GM19452 (cell line): ENCODE measurements at regions not wholly inside any gene's neighbourhood (a gene's known extent, or its start where the extent isn't known, plus 50 kb on each side); places are given as distances from the start of the nearest gene placed in this dataset.

ENCODE experiments used
- ATAC-seq: cut with Tn5 transposase; IDR thresholded peaks from one replicate; pipeline ENCODE4 v1.9.1; 2021; ENCODE audit not compliant: unreplicated experiment

- no peak for ATAC-seq
Observed at GRCh38 chr15:62920682-62921502, 121.7 kb upstream of the TPM1 start.

GRCh38 chr15:62922514-62922913 is 120.0 kb upstream of the TPM1 start:
- ATAC-seq = no peak

- no peak for ATAC-seq
Observed at GRCh38 chr15:62925875-62926274, 116.7 kb upstream of the TPM1 start.

- ATAC-seq = no peak
Observed at GRCh38 chr15:62927196-62927595, 115.4 kb upstream of the TPM1 start.

- ATAC-seq = no peak
Observed at GRCh38 chr15:62927836-62928235, 114.7 kb upstream of the TPM1 start.

GRCh38 chr15:62928242-62928999 is 114.1 kb upstream of the TPM1 start:
- ATAC-seq = no peak

GRCh38 chr15:62929000-62929357 is 113.6 kb upstream of the TPM1 start:
- ATAC-seq = no peak

GRCh38 chr15:62931650-62932049 is 110.9 kb upstream of the TPM1 start:
- no peak for ATAC-seq

- no peak for ATAC-seq
Observed at GRCh38 chr15:62932436-62932835, 110.1 kb upstream of the TPM1 start.

- no peak for ATAC-seq
Observed at GRCh38 chr15:62933386-62933785, 109.2 kb upstream of the TPM1 start.

- ATAC-seq = no peak
Observed at GRCh38 chr15:62934236-62934971, 108.1 kb upstream of the TPM1 start.

GRCh38 chr15:62935300-62936081 is 107.1 kb upstream of the TPM1 start:
- no peak for ATAC-seq

- ATAC-seq = no peak
Observed at GRCh38 chr15:62938825-62939224, 103.7 kb upstream of the TPM1 start.

- ATAC-seq = no peak
Observed at GRCh38 chr15:62940093-62940754, 102.3 kb upstream of the TPM1 start.

- ATAC-seq = no peak
Observed at GRCh38 chr15:62940755-62941361, 101.7 kb upstream of the TPM1 start.

GRCh38 chr15:62941699-62942098 is 100.8 kb upstream of the TPM1 start:
- no peak for ATAC-seq

GRCh38 chr15:62942428-62942827 is 100.1 kb upstream of the TPM1 start:
- ATAC-seq = no peak

- no peak for ATAC-seq
Observed at GRCh38 chr15:62945063-62945462, 97.5 kb upstream of the TPM1 start.

GRCh38 chr15:62945760-62946159 is 96.8 kb upstream of the TPM1 start:
- ATAC-seq = no peak

GRCh38 chr15:62946940-62947339 is 95.6 kb upstream of the TPM1 start:
- no peak for ATAC-seq
